Fibroblast of pulmonary artery (primary cell): ENCODE measurements at regions not wholly inside any gene's neighbourhood (a gene's known extent, or its start where the extent isn't known, plus 50 kb on each side); places are given as distances from the start of the nearest gene placed in this dataset.

Source experiments
- DNase-seq: peaks from one replicate; pipeline ENCODE4 v3.0.0-alpha.2; 2010; ENCODE audit warnings: low read depth
- H3K4me3 ChIP-seq: replicated peaks from 2 replicates; pipeline ENCODE4 v1.5.1; 2011; ENCODE audit warnings: low read depth, mild to moderate bottlenecking, control low read depth, low read length, moderate library complexity
- TF ChIP-seq, protein P1 (sequence below): IDR thresholded peaks from 2 replicates; pipeline ENCODE4 v1.5.1; 2011; ENCODE audit warnings: mild to moderate bottlenecking, control low read depth, low read length, inconsistent platforms; ENCODE audit errors: missing control alignments

DNA sequence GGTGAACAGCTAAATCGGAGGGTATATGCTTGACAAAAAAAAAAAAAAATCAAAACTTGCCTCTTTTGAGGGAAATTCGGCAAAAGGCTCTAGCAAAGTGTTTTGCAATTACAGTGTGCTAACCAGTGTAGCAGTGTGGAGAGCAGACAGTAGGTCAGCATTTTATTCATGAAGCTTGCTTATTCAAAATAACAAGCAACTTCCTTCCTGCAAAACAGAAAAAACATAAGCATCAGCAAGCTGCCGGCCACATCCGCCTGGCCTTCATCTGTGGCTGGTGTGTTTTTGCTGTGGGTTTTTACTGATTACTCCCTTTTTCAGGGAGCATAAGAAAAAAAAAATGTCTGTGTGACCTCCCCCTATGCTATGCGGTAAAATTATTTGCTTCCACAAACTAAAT is 434.1 kb downstream of the OCA2 start:
- no peak for DNase-seq
- TF ChIP-seq, protein P1, sequence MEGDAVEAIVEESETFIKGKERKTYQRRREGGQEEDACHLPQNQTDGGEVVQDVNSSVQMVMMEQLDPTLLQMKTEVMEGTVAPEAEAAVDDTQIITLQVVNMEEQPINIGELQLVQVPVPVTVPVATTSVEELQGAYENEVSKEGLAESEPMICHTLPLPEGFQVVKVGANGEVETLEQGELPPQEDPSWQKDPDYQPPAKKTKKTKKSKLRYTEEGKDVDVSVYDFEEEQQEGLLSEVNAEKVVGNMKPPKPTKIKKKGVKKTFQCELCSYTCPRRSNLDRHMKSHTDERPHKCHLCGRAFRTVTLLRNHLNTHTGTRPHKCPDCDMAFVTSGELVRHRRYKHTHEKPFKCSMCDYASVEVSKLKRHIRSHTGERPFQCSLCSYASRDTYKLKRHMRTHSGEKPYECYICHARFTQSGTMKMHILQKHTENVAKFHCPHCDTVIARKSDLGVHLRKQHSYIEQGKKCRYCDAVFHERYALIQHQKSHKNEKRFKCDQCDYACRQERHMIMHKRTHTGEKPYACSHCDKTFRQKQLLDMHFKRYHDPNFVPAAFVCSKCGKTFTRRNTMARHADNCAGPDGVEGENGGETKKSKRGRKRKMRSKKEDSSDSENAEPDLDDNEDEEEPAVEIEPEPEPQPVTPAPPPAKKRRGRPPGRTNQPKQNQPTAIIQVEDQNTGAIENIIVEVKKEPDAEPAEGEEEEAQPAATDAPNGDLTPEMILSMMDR = no peak
- no peak overlapping the region for H3K4me3 ChIP-seq

DNA sequence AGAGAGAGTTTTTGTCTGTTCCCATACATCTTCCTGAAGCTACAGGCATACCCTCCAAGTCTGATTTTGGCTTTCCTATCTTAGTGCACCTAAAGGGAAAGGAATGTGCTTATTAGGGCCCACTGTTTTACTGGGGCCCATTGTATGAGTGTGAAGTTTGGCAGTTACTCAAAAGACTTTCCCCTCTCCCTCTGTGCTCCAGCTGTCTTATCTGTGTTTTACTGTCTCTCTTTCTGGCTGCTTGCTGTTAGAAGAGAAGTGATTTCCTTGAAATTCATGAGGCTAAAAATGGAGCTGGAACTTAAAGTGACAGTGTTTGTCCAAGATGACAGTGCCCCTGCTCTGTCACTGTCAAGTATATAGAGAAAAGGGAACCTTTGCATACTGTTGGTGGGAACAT is 436.2 kb downstream of the OCA2 start:
- H3K4me3 ChIP-seq = no peak overlapping the region
- TF ChIP-seq, protein P1 = no peak

DNA sequence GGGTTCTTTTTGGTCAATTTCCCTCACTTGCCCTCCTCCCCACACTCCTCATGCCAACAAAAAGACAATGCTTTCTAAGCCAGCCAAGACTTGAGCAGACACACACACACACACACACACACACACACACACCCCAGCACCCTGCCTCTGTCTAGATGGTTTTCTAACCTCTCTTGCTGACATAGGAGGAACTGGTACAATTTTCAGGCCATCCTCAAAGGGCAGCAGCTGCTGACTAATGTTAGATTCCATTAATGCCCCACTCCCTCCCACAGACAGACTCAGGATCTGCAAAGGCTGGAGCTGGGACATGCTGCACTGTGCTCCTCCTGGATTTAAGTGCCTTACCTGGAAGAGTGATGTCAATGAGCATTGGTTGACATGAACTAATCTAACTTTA is 438.4 kb downstream of the OCA2 start:
- no peak for DNase-seq
- no peak overlapping the region for H3K4me3 ChIP-seq

More for the DNA sequence above, 436.2 kb downstream of the OCA2 start:
- DNase-seq = no peak

DNA sequence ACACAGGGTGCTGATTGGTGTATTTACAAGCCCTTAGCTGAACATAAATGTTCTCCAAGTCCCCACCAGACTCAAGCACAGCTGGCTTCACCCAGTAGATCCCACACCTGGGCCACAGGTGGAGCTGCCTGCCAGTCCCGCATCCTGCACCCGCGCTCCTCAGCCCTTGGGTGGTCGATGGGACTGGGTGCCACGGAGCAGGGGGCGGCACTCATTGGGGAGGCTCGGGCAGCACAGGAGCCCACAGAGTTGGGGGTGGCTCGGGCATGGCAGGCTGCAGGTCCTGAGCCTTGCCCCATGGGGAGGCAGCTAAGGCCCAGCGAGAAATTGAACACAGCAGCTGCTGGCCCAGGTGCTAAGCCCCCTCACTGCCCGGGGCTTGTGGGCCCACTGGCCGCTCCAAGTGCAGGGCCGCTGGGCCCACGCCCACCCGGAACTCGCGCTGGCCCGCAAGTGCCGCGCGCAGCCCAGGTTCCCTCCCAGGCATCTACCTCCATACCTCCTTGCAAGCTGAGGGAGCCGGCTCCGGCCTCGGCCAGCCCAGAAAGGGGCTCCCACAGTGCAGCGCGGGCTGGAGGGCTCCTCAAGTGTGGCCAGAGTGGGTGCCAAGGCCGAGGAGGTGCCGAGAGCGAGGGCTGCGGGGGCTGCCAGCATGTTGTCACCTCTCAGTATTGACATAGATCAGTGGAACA is 442.7 kb downstream of the OCA2 start:
- no peak overlapping the region for H3K4me3 ChIP-seq
- DNase-seq = no peak
- TF ChIP-seq, protein P1 = no peak

More for the DNA sequence above, 438.4 kb downstream of the OCA2 start:
- TF ChIP-seq, protein P1 = no peak

DNA sequence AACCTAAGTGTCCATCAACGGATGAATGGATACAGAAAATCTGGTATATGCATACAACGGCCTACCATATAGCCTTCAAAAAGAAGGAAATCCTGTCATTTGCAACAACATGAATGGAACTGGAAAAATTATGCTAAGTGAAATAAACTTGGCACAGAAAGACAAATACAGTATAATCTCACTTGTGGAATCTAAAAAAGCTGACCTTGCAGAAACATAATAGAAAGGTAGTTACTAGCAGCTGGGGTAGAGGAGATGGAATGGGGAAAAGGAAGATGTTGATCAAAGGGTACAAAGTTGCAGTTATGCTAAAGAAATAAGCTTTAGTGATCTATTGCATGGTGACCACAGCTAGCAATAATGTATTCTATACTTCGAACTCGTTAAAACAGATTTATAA is 444.1 kb downstream of the OCA2 start:
- DNase-seq = no peak
- TF ChIP-seq, protein P1 = no peak
- H3K4me3 ChIP-seq = no peak overlapping the region

DNA sequence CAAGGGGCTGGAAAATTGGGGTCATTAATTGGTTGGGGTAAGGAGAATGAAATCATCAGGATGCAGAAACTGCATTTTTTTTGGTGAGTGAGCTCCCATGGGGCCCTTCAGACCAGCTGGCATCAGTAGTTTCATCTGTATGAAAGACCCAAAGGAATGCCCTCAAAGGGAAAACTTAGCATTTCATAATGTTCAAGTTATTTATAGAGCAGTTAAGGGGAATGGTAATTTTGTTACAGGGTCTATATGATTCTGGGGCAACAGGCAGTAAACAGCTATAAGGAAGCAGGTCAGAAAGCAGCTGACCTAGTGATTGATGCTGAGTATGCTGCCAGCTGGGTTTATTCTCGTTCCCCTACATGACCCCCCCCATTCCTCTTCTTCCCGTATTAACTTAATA is 448.9 kb downstream of the OCA2 start:
- TF ChIP-seq, protein P1 = no peak
- no peak overlapping the region for H3K4me3 ChIP-seq
- no peak for DNase-seq

DNA sequence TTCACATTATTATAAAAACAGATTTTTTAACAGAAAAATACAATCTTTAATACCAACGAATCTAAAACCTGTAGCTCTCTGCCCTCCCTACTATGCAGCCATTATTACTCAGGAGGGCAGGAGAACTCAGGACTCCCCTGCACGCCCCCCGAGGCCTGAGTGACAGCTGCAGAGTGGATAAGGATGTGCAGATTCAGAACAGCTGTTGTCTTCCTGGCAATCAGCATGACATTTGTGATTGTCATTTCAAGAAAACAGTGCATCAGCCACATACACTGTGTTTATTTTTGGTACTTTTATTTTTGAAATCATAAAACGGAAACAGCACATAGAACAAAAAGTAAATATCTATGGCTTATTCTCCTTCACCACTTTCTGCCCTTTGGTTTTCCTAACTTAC is 450.8 kb downstream of the OCA2 start:
- no peak for DNase-seq
- TF ChIP-seq, protein P1 = no peak

More for the DNA sequence above, 450.8 kb downstream of the OCA2 start:
- no peak overlapping the region for H3K4me3 ChIP-seq
